GM21528 (cell line): ENCODE measurements at regions not wholly inside any gene's neighbourhood (a gene's known extent, or its start where the extent isn't known, plus 50 kb on each side); places are given as distances from the start of the nearest gene placed in this dataset.

Experiments used
- ATAC-seq: cut with Tn5 transposase; IDR thresholded peaks from one replicate; pipeline ENCODE4 v1.9.1; 2021; ENCODE audit warnings: mild to moderate bottlenecking, moderate library complexity; ENCODE audit not compliant: unreplicated experiment, low FRiP score

- no peak for ATAC-seq
These were observed 158.6 kb downstream of the C5orf15 start for GRCh38 chr5:133809801-133810200.

GRCh38 chr5:133807348-133807747 is 161.1 kb downstream of the C5orf15 start:
- ATAC-seq: no peak

GRCh38 chr5:133806847-133807246 is 161.6 kb downstream of the C5orf15 start:
- no peak for ATAC-seq

- no peak for ATAC-seq
These were observed 166.3 kb downstream of the C5orf15 start for GRCh38 chr5:133801955-133802751.

- ATAC-seq: no peak
These were observed 167.0 kb downstream of the C5orf15 start for GRCh38 chr5:133801431-133801830.

GRCh38 chr5:133799571-133800237 is 168.7 kb downstream of the C5orf15 start:
- ATAC-seq: no peak

- no peak for ATAC-seq
These were observed 171.3 kb downstream of the C5orf15 start for GRCh38 chr5:133797167-133797566.

GRCh38 chr5:133796186-133796585 is 172.2 kb downstream of the C5orf15 start:
- ATAC-seq: no peak

- no peak for ATAC-seq
These were observed 173.5 kb downstream of the C5orf15 start for GRCh38 chr5:133794771-133795415.

GRCh38 chr5:133793756-133794465 is 174.5 kb downstream of the C5orf15 start:
- no peak for ATAC-seq

- no peak for ATAC-seq
These were observed 175.8 kb downstream of the C5orf15 start for GRCh38 chr5:133792655-133793054.

- ATAC-seq: no peak
These were observed 176.4 kb downstream of the C5orf15 start for GRCh38 chr5:133792024-133792423.

GRCh38 chr5:133790898-133791297 is 177.5 kb downstream of the C5orf15 start:
- no peak for ATAC-seq

- ATAC-seq: no peak
These were observed 177.1 kb upstream of the FSTL4 start for GRCh38 chr5:133789428-133789827.

- no peak for ATAC-seq
These were observed 175.8 kb upstream of the FSTL4 start for GRCh38 chr5:133788121-133788520.

- ATAC-seq: no peak
These were observed 174.1 kb upstream of the FSTL4 start for GRCh38 chr5:133786420-133786819.

GRCh38 chr5:133785182-133785581 is 172.8 kb upstream of the FSTL4 start:
- no peak for ATAC-seq

- ATAC-seq: no peak
These were observed 171.1 kb upstream of the FSTL4 start for GRCh38 chr5:133783481-133783880.

- no peak for ATAC-seq
These were observed 170.4 kb upstream of the FSTL4 start for GRCh38 chr5:133782736-133783135.

GRCh38 chr5:133781436-133782225 is 169.3 kb upstream of the FSTL4 start:
- ATAC-seq: no peak
